ENCODE measurements at regions not wholly inside any gene's neighbourhood (a gene's known extent, or its start where the extent isn't known, plus 50 kb on each side); places are given as distances from the start of the nearest gene placed in this dataset.
"Not testable (repeated sequence)": the region's sequence is repeated elsewhere in the genome, so short reads cannot be mapped to it uniquely, and the experiment has no call there.

- no peak for DNase-seq
These were observed 51.1 kb upstream of the JADE1 start for GRCh38 chr4:128758314-128758922.

GRCh38 chr4:128757712-128758111, 51.8 kb upstream of the JADE1 start:
- DNase-seq, result no peak

GRCh38 chr4:128751354-128751753, 58.1 kb upstream of the JADE1 start:
- DNase-seq, result no peak

GRCh38 chr4:128741748-128742147, 67.8 kb upstream of the JADE1 start:
- DNase-seq, result not testable (repeated sequence)

- DNase-seq, result no peak
These were observed 72.4 kb upstream of the JADE1 start for GRCh38 chr4:128737098-128737513.

GRCh38 chr4:128735714-128736113, 73.8 kb upstream of the JADE1 start:
- no peak for DNase-seq

- no peak for DNase-seq
These were observed 81.3 kb upstream of the JADE1 start for GRCh38 chr4:128728190-128728589.

GRCh38 chr4:128727658-128728057, 81.8 kb upstream of the JADE1 start:
- DNase-seq, result no peak

GRCh38 chr4:128725405-128726055, 84.0 kb upstream of the JADE1 start:
- no peak for DNase-seq

GRCh38 chr4:128722911-128723310, 86.6 kb upstream of the JADE1 start:
- no peak for DNase-seq

- DNase-seq, result no peak
These were observed 87.6 kb upstream of the JADE1 start for GRCh38 chr4:128721896-128722295.

GRCh38 chr4:128720270-128720669, 89.2 kb upstream of the JADE1 start:
- no peak for DNase-seq

- no peak for DNase-seq
These were observed 90.7 kb upstream of the JADE1 start for GRCh38 chr4:128718768-128719167.

GRCh38 chr4:128716338-128716737, 93.2 kb upstream of the JADE1 start:
- no peak for DNase-seq

GRCh38 chr4:128715616-128716015, 93.9 kb upstream of the JADE1 start:
- DNase-seq, result no peak

GRCh38 chr4:128711361-128711760, 98.1 kb upstream of the JADE1 start:
- no peak for DNase-seq

- DNase-seq, result peak; percentile 84
These were observed 100.2 kb upstream of the JADE1 start for GRCh38 chr4:128709268-128709667.

- no peak for DNase-seq
These were observed 101.6 kb upstream of the JADE1 start for GRCh38 chr4:128707864-128708263.

GRCh38 chr4:128703948-128704347, 105.6 kb upstream of the JADE1 start:
- DNase-seq, result no peak

GRCh38 chr4:128700659-128701350, 108.7 kb upstream of the JADE1 start:
- no peak for DNase-seq

- no peak for DNase-seq
These were observed 111.1 kb upstream of the JADE1 start for GRCh38 chr4:128698386-128698785.

GRCh38 chr4:128697323-128697722, 112.2 kb upstream of the JADE1 start:
- no peak for DNase-seq

GRCh38 chr4:128690011-128690410, 119.5 kb upstream of the JADE1 start:
- DNase-seq, result no peak

GRCh38 chr4:128688846-128689437, 120.6 kb upstream of the JADE1 start:
- DNase-seq, result no peak
